Stimulated activated CD4-positive, alpha-beta T cell treated with anti-CD3 and anti-CD28 coated beads, Interleukin-12 subunit alpha, Interleukin-12 subunit beta, amount 100 ng/mL, for 48 hours (primary cell): ENCODE measurements at regions not wholly inside any gene's neighbourhood (a gene's known extent, or its start where the extent isn't known, plus 50 kb on each side); places are given as distances from the start of the nearest gene placed in this dataset.
"Not testable (repeated sequence)": the region's sequence is repeated elsewhere in the genome, so short reads cannot be mapped to it uniquely, and the experiment has no call there.

Experiments
- DNase-seq, 3 donors: peaks; one replicate each; pipeline ENCODE4 v3.0.0-alpha.2; 2020; ENCODE audit warnings: low read depth in 2 of 3, low spot score in 1 of 3

DNA sequence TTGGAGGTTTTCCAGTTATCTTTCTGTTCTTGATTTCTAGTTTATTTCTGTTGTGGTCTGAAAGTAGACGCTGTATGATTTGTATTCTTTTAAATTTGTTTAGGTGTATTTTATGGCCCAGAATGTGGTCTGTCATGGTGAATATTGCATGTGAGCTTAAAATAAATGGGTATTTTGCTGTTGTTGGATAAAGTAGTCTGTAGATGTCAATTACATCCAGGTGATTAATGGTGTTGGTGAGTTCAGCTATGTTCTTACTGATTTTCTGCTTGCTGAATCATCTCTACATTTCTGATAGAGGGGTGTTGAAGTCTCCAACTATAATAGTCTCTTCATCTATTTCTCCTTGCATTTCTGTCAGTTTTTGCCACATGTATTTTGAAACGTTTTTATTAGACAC lies 383.3 kb upstream of the SGO1 start:
- no peak for DNase-seq

DNA sequence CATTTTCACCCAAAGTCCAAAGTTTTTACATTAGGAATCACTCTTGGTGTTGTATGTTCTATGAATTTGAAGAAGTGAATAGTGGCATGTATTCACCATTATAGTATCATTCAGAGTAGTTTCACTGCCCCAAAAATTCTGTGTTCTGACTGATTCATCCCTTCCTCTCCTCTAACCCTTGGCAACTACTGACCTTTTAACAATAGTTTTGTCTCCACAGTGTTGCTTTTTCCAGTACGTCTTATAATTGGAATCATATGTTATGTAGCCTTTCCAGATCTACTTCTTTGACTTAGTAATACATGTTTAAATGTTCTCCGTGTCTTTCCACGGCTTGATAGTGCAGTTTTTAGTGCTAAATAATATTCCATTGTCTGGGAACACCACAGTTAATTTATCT lies 379.0 kb upstream of the SGO1 start:
- DNase-seq: no peak

GRCh38 chr3:20563985-20564384 lies 378.0 kb upstream of the SGO1 start:
- DNase-seq: no peak

DNA sequence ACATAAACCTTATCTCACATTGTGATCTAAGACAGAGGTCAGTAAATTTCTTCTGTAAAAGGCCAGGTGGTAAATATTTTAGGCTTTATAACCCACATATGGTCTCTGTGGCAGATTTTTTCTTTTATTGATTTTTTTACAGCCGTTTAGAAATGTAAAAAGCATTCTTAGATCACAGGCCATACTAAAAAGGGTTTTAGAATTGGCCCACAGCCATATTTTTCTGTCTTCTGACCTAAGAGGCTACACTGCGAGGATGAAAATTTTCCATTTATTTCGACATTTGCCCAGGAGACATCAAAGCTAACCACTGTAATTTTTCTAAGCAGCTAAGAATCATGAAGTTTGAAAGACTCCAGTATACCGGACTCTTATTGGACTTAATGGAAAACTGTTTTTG lies 377.2 kb upstream of the SGO1 start:
- DNase-seq: no peak

DNA sequence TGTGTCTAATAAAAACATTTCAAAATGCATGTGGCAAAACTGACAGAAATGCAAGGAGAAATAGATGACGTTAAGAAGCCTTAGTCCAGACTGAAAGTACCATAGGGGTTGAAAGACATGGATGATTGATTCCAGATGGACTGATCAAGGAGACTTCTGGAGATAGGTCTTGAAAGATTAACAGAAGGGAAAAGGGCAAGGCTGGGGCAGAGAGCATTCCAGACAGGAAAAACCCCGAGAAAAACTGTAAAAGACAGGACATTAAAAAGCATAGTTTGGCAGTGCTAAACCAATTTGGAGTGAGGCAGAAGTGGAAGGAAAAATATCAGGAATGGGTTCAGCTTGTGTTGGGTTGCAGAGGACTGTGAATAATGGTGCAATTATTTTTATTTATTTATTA lies 375.2 kb upstream of the SGO1 start:
- no peak for DNase-seq

- DNase-seq: not testable (repeated sequence)
Observed at GRCh38 chr3:20560446-20560845, 374.4 kb upstream of the SGO1 start.

DNA sequence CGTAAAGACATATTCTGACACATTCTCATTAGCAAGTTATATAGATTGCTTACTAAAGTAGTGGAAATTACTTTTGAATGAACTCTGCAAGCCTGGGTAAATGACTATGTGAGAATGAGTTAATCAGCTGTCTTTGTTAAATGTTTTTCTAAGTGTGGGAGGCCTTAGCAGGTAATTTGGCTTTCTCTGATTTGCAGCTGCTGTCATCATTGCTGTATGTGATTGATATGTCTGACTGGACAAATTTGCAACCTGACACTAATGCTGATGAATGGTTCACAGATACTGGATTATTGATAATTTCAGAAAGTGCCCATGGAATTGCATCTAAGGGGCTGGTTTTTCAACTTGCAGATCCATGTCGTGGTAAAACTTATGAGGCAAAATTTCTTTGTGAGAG lies 372.2 kb upstream of the SGO1 start:
- DNase-seq: no peak

DNA sequence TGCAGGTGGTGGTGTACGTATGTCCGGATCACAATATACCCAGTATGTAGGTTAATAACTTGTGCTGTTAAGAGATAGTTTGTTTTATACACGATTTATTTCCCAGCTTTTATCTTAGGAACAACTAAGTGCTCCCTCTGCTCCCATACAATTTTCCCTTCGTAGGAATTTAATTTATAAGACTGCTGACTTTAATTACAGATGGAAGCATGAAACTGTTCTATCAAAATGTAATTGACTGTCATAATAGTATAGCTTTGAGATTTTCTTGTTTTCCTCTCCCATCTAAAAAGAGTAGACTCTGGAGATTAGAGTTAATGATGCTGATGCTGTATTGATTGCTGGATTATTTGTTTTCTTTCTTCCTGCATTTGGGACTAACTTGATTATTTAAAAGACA lies 370.7 kb upstream of the SGO1 start:
- no peak for DNase-seq

DNA sequence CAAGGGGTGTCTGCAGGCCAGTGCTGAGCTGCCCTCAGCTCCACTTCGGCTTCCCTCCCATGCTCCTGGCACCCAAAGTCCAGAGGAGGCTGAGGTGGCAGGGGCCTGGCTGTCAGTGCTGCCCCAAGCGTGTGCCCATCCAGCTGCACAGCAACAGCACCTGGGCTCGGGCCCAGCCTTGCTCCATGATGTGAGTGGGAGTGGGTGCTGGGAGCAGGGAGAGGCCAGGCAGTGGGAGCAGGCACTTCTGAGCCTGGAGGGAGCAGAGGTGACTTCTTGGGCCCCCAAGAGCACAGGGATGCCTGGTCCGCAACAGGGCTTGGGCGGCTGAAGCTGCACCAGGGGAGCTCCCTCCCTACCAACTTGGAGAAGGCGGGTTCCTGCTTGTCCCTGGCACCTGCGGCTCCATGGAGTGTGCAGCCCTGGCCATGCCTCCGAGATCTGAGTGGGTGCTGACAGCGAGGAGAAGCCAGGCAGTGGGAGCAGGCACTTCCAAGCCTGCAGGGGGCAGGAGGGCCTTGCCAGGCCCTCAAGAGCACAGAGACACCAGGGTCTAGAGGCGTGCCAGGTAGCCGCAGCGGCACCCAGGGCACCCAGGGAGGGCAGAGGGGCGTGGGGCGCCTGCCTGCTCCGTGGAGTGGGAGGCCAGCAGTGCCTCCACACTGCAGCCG lies 366.7 kb upstream of the SGO1 start:
- DNase-seq: no peak

- DNase-seq: not testable (repeated sequence)
Observed at GRCh38 chr3:20547361-20548269, 361.6 kb upstream of the SGO1 start.

DNA sequence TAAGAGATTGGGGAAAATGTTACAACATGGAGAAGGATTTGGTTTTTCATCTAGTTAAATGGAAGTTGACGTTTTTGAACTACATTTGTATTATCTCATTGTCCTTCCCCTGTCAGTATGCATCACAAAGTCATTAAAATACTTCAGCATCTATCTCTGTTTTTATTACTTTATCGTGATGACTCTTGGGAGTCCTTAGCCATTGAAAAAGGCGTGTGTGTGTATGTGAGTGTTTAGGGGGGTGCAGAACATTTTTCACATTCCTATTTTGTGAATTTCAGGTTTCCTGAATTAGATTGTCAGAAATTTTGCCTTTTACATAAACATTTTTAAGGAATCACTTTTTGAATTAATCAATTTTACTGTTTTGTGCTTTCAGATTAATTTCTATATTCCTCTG lies 360.6 kb upstream of the SGO1 start:
- no peak for DNase-seq

- no peak for DNase-seq
Observed at GRCh38 chr3:20543535-20544226, 357.7 kb upstream of the SGO1 start.

DNA sequence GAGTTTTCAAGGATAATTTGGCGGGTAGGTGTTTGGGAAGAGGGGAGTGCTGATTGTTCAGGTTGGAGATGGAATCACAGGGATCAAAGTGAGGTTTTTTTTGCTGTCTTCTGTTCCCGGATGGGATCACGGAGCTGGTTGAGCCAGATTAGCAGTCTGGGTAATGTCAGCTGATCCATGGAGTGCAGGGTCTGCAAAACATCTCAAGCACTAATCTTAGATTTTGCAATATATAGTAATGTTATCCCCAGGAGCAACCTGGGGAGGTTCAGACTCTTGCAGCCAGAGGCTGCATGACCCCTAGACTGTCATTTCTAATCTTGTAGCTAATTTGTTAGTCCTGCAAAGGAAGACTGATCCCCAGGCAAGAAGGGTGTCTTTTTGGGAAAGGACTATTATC lies 354.1 kb upstream of the SGO1 start:
- DNase-seq: no peak

GRCh38 chr3:20539666-20540065 lies 353.7 kb upstream of the SGO1 start:
- DNase-seq: no peak

DNA sequence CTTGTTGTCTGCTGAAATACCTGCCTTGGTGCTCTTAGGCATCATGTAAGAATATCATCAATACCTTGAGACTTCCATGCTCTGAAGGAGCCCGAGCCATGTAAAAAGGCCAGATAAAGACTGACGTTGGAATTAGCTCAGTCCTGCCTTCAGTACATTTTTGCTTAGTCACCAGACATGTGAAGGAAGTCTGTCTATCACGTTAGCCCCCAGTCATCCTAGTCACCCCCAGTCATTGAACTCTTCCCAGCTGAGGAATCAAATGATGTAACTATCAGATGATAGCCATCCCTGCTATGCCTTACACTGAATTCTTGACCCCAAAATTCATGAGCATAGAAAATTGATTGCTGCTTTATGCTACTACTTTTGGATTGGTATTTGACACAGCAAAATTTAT lies 351.2 kb upstream of the SGO1 start:
- no peak for DNase-seq

- no peak for DNase-seq
Observed at GRCh38 chr3:20529911-20530310, 343.9 kb upstream of the SGO1 start.

DNA sequence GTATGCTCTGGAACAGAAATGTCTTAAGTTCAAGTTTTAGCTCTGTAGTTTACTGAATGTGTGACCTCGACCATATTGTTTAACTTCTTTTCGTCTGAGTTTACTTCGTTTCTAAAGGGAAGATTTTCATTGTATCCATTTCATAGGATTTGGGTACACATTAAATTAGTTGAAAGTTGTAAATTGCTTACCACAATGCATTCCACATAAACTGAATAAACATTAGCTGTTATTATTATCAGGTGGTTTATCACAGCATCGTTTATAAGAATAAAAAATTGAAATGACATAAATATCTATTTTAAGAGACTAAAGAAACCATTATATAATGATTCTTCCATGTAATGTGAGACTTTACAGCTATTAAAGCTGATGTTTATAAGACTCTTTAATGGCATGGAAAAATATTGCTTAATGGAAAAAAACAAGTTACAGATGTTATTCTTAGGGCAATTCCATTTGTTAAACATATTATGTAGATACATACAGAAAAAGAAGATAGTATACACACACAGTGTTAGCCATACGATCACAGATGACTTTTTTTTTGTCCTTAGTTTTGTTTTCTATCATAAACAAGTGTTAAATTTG lies 342.3 kb upstream of the SGO1 start:
- no peak for DNase-seq

DNA sequence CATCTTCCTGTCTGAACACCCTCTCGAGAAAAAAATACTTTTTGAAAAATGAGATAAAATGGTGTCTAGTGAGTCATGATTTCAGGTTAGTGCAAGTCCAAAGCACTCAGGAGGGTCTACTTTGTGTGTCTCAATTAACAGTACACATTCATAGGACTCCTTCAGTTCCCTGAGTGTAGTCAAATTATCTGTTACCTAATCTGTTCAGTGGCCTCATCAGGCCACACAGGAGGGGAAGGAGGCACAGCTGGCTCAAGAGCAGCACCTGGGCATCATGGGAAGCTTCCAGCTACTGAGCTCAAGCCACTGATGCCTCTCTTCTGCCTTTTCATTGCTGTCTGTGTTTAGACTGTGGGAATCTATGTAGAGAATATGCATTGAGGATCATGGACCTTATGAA lies 341.4 kb upstream of the SGO1 start:
- DNase-seq: no peak

DNA sequence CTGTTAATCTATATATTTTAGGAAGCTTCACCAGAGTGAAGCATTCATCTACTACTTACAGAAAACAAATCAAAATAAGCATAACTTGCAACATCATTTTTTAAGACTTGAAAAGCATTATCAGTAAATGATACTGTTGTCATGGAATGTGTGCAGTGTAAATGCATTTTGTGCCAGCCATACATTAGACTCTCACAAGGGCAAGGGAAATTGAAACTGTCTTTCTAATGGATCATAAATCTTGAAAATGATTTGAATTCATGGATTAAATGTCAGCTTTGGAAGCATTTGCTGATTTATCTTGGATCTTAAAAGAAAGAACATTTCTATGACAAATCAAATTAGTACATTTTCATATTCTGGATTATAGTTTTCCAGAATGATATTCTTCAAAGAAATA lies 338.3 kb upstream of the SGO1 start:
- DNase-seq: no peak

DNA sequence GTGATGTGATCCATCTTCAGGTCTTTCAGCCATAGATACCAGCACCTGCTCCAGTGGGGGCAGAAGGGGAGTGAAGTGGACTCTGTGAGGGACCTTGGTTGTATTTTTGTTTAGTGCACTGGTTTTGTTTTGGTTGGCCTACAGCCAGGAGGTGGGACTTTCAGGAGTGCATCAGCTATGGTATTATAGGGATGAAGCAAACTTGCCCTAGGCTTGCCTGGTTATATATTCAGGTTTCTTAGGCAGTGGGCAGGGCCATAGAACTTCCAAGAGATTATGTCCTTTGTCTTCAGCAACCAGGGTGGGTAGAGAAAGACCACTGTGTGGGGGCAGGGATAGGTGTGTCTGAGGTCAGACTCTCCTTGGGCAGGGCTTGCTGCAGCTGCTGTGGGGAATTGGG lies 337.3 kb upstream of the SGO1 start:
- DNase-seq: no peak

DNA sequence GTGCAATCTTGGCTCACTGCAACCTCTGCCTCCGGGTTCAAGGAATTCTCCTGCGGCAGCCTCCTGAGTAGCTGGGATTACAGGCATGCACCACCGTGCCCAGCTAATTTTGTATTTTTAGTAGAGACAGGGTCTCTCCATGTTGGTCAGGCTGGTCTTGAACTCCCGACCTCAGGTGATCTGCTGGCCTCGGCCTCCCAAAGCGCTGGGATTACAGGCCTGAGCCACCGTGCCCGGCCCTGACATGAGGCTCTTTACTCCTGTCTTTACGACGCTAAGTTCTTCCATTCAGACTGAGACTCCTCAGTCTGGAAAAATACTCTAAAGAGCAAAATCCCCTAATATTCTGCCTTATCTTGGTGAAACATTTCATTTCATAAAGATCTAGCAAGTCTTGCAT lies 331.3 kb upstream of the SGO1 start:
- DNase-seq: not testable (repeated sequence)

DNA sequence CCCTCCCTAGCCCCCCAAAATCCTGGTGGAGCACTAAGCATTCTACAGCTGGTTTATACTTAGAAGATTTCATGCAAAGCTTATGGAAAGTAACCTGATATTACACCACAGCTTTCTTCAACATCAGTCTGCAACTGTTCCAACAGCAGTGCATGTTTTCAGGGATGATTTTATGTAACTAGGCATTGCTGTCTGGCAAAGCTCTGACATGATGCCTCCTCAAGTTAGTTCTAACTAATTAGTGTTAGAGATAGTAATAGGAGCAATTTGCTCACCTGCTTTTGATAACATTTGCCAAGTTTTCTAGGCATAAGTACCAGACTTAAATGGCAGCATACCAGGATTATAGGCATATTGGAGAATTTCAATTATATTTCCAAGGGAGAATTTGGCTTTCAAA lies 330.3 kb upstream of the SGO1 start:
- DNase-seq: no peak
